ENCODE measurements at regions not wholly inside any gene's neighbourhood (a gene's known extent, or its start where the extent isn't known, plus 50 kb on each side); places are given as distances from the start of the nearest gene placed in this dataset.

DNA sequence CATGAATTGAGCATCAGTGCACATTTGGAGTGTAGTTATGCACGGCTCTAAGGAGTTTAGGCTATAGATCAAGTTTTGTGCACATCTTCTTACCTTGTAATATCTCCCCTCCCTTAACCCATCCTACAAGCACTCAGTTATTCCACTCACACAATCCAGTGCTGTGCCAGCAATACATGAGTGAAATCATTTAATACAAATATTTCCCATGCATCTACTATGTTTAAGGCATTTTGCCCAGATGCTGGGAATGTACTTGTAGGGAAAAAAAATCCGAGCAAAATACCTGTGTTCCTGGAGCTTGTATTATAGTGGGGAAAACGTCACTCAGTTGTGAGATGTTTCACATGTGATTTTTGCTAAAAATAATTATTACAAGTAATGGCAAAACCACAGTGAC, 191.6 kb upstream of the LDB2 start:
- TF ChIP-seq EZH2 (IDR thresholded peaks at IDR 0.05) (no peak), POLR2AphosphoS5 (IDR thresholded peaks at IDR 0.05; ENCODE audit: borderline replicate concordance, low read depth, low read length) (no peak), FOXP2 (optimal IDR thresholded peaks at IDR 0.05; ENCODE audit: control extremely low read depth, extremely low read length, insufficient read depth) (no peak)

Measured in SK-N-MC (cell line).